ENCODE measurements at regions not wholly inside any gene's neighbourhood (a gene's known extent, or its start where the extent isn't known, plus 50 kb on each side); places are given as distances from the start of the nearest gene placed in this dataset.

DNA sequence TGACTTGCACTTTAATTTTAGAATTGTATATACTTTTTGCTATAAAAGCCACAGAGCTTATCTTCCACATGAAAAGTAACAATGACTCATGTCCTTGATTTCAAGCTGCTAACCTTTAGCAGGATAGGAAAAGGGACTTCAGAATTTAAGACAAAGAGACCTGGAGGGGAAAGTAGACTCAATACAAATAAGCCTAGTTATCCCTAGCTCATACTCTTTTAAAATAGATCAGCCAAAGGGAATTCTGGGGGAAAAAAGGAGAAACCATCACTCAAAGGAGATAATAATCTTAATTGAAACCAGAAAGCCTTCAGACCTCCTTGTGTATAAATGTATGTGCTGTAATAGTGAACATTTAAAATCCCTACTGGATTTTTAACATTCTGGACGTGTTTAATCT lies 930.3 kb downstream of the NTRK3 start:
- no peaks in the 10 kb centered on the region for H3K27me3 ChIP-seq (ENCODE audit: control insufficient read depth, insufficient read depth, low read length)
- in situ Hi-C loops (cut with MboI; ENCODE audit: low sequenced_read_pairs) = no loop called here
- H3K14ac ChIP-seq (replicated peaks; ENCODE audit: low read depth, low read length) = no peak overlapping the region
- no peak overlapping the region for H2AFZ ChIP-seq (replicated peaks; ENCODE audit: low read length, poor library complexity)
- H4K20me1 ChIP-seq (ENCODE audit: insufficient read depth, low read length) = no peaks in the 10 kb centered on the region
- H3K79me1 ChIP-seq (ENCODE audit: low read depth in 1 of 2, low read length in 2 of 2) = no peaks in the 10 kb centered on the region
- H2AK5ac ChIP-seq (ENCODE audit: low read depth, low read length) = no peak overlapping the region
- no peak overlapping the region for H3K9ac ChIP-seq (ENCODE audit: low read depth, low read length)
- no peak overlapping the region for H3K56ac ChIP-seq (ENCODE audit: extremely low read depth, insufficient read depth, low read length)
- H3K9me1 ChIP-seq (ENCODE audit: insufficient read depth, low read length) = no peaks in the 10 kb centered on the region
- intact Hi-C loops (cut with micrococcal nuclease) = no loop called here
- H2BK15ac ChIP-seq (ENCODE audit: low read depth, low read length) = no peak overlapping the region
- H3K4me2 ChIP-seq (ENCODE audit: low read depth, low read length) = no peak overlapping the region
- no CpG with 5 or more reads among the region's 1 CpG for WGBS, 2 experiments (ENCODE audit: extremely low coverage in 2 of 2, insufficient read length in 1 of 2)
- dilution Hi-C loops (cut with HindIII; ENCODE audit: low sequenced_read_pairs, unreplicated experiment) = no loop called here
- 0 out of 2 replicates have a peak, but pooled peaks cover 2% of the 10 kb centered on the region for H3K9me3 ChIP-seq (ENCODE audit: control insufficient read depth, insufficient read depth, low read length)
- H3K4me3 ChIP-seq (ENCODE audit: insufficient read depth, low read depth, low read length) = no peak overlapping the region
- BruUV-seq (replicated peaks) = no TSS peak
- no peak overlapping the region for H4K8ac ChIP-seq (ENCODE audit: low read depth in 2 of 2, low read length in 2 of 2)
- TF ChIP-seq RCOR1 (IDR thresholded peaks at IDR 0.05; ENCODE audit: insufficient replicate concordance, low read length) = no peak
- TF ChIP-seq CEBPB (IDR thresholded peaks at IDR 0.05; ENCODE audit: low read depth, low read length) = no peak
- TF ChIP-seq, protein P1, sequence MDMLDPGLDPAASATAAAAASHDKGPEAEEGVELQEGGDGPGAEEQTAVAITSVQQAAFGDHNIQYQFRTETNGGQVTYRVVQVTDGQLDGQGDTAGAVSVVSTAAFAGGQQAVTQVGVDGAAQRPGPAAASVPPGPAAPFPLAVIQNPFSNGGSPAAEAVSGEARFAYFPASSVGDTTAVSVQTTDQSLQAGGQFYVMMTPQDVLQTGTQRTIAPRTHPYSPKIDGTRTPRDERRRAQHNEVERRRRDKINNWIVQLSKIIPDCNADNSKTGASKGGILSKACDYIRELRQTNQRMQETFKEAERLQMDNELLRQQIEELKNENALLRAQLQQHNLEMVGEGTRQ (IDR thresholded peaks at IDR 0.05; ENCODE audit: low read depth, low read length) = no peak
- no peak for TF ChIP-seq RFX5 (IDR thresholded peaks at IDR 0.05; ENCODE audit: low read depth, low read length)
- TF ChIP-seq BHLHE40 (IDR thresholded peaks at IDR 0.05; ENCODE audit: low read depth, low read length) = no peak
- TF ChIP-seq MAFK (IDR thresholded peaks at IDR 0.05; ENCODE audit: low read depth, low read length) = no peak
- no peak for TF ChIP-seq RAD21 (IDR thresholded peaks at IDR 0.05; ENCODE audit: low read length)
- no peak for TF ChIP-seq NFE2L2 (IDR thresholded peaks at IDR 0.05; ENCODE audit: low read depth, low read length)
- TF ChIP-seq CHD1 (IDR thresholded peaks at IDR 0.05; ENCODE audit: low read depth, low read length) = no peak
- TF ChIP-seq POLR2A (IDR thresholded peaks at IDR 0.05; ENCODE audit: low read depth, low read length) = no peak
- TF ChIP-seq FOS (IDR thresholded peaks at IDR 0.05; ENCODE audit: low read depth, low read length) = no peak
- TF ChIP-seq SMC3 (IDR thresholded peaks at IDR 0.05; ENCODE audit: low read depth, low read length) = no peak
- no peak for TF ChIP-seq MAZ (IDR thresholded peaks at IDR 0.05; ENCODE audit: borderline replicate concordance, low read depth, low read length)
- TF ChIP-seq, protein P2, sequence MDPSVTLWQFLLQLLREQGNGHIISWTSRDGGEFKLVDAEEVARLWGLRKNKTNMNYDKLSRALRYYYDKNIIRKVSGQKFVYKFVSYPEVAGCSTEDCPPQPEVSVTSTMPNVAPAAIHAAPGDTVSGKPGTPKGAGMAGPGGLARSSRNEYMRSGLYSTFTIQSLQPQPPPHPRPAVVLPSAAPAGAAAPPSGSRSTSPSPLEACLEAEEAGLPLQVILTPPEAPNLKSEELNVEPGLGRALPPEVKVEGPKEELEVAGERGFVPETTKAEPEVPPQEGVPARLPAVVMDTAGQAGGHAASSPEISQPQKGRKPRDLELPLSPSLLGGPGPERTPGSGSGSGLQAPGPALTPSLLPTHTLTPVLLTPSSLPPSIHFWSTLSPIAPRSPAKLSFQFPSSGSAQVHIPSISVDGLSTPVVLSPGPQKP (IDR thresholded peaks at IDR 0.05; ENCODE audit: borderline replicate concordance, low read depth, low read length) = no peak
- POLR2A ChIA-PET (ENCODE audit: unreplicated experiment) = no interaction called here
- H2AK9ac ChIP-seq (replicated peaks; ENCODE audit: low read depth, low read length, poor library complexity) = no peak overlapping the region
- H2BK5ac ChIP-seq (ENCODE audit: low read depth, low read length, poor library complexity, severe bottlenecking) = no peak overlapping the region
- H3K4me1 ChIP-seq (ENCODE audit: control insufficient read depth, insufficient read depth, low read length) = no peaks in the 10 kb centered on the region
- no peak overlapping the region for H2BK20ac ChIP-seq (ENCODE audit: low read depth, low read length)
- no peak overlapping the region for H4K5ac ChIP-seq (ENCODE audit: low read depth, low read length)
- DNase-seq = no peak
- H3K36me3 ChIP-seq (ENCODE audit: control insufficient read depth, insufficient read depth, low read length) = no peaks in the 10 kb centered on the region
- no peak overlapping the region for H2BK120ac ChIP-seq (ENCODE audit: low read depth, low read length)
- H3K18ac ChIP-seq (ENCODE audit: low read depth, low read length) = no peak overlapping the region
- no peak overlapping the region for H3K27ac ChIP-seq (ENCODE audit: insufficient read depth, low read length)
- no peak overlapping the region for H3K23ac ChIP-seq (ENCODE audit: low read depth, low read length)
- CTCF ChIA-PET = no interaction called here
- ATAC-seq (ENCODE audit: low read depth) = no peak
- H3K4ac ChIP-seq (ENCODE audit: low read depth, low read length) = no peak overlapping the region
- H4K91ac ChIP-seq (ENCODE audit: insufficient read depth, low read depth, low read length) = no peak overlapping the region
